ENCODE measurements at regions not wholly inside any gene's neighbourhood (a gene's known extent, or its start where the extent isn't known, plus 50 kb on each side); places are given as distances from the start of the nearest gene placed in this dataset.

DNA sequence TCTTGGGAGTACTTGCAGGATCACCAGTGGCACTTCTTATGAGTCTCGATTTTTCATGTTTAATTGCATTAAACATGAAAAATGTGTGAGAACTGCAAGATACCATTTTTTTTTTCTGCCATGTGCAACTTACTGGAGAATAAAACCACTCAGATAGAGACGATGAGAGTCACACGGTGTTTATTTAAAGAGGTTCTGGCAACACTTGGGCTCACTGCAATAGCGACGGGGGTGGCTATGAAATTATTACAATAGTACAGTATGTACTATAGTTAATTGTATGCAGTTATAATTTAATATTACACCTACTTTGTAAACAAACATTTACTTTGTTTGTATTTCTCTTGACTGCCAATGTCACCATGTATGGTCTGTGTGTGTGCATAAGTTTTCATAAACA lies 479.8 kb downstream of the NUP35 start:
- no peaks in the 10 kb centered on the region for H4K20me1 ChIP-seq (replicated peaks; ENCODE audit: insufficient read depth)
- no peak overlapping the region for H2AFZ ChIP-seq
- no peak overlapping the region for H3K4me3 ChIP-seq
- no peak overlapping the region for H3K4me3 Mint-ChIP-seq
- H3K36me3 ChIP-seq (ENCODE audit: insufficient read depth) = no peaks in the 10 kb centered on the region
- H3K9me2 ChIP-seq (ENCODE audit: insufficient read depth) = no peaks in the 10 kb centered on the region
- peaks cover 11% of the 10 kb centered on the region; the same call in 2 of the 3 replicates for H3K4me1 Mint-ChIP-seq
- no peak overlapping the region for H3K27ac Mint-ChIP-seq
- no peak overlapping the region for H3K4me2 ChIP-seq
- no peak for TF ChIP-seq CREB1 (CRISPR knock-in tag; IDR thresholded peaks at IDR 0.05; ENCODE audit: low read depth)
- no peak for TF ChIP-seq EZH2 (IDR thresholded peaks at IDR 0.05; ENCODE audit: low read depth, unreplicated experiment)
- TF ChIP-seq ZNF331 (CRISPR knock-in tag; IDR thresholded peaks at IDR 0.05; ENCODE audit: low read depth) = no peak
- no peak for TF ChIP-seq ZNF114 (CRISPR knock-in tag; IDR thresholded peaks at IDR 0.05)
- TF ChIP-seq STAT1 (IDR thresholded peaks at IDR 0.05; ENCODE audit: unreplicated experiment) = no peak
- TF ChIP-seq NANOG (IDR thresholded peaks at IDR 0.05; ENCODE audit: borderline replicate concordance) = no peak
- TF ChIP-seq, protein P1, sequence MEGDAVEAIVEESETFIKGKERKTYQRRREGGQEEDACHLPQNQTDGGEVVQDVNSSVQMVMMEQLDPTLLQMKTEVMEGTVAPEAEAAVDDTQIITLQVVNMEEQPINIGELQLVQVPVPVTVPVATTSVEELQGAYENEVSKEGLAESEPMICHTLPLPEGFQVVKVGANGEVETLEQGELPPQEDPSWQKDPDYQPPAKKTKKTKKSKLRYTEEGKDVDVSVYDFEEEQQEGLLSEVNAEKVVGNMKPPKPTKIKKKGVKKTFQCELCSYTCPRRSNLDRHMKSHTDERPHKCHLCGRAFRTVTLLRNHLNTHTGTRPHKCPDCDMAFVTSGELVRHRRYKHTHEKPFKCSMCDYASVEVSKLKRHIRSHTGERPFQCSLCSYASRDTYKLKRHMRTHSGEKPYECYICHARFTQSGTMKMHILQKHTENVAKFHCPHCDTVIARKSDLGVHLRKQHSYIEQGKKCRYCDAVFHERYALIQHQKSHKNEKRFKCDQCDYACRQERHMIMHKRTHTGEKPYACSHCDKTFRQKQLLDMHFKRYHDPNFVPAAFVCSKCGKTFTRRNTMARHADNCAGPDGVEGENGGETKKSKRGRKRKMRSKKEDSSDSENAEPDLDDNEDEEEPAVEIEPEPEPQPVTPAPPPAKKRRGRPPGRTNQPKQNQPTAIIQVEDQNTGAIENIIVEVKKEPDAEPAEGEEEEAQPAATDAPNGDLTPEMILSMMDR (conservative IDR thresholded peaks at IDR 0.05; ENCODE audit: low read depth in 2 of 2) = no peak
- H3K27me3 ChIP-seq (ENCODE audit: insufficient read depth) = no peaks in the 10 kb centered on the region
- no peak for ATAC-seq
- peaks cover 3% of the 10 kb centered on the region for H3K27me3 Mint-ChIP-seq (ENCODE audit: insufficient read depth, low read depth, poor library complexity)
- DNase-seq (ENCODE audit: low spot score) = no peak
- H3K9me3 Mint-ChIP-seq = no peaks in the 10 kb centered on the region
- no peaks in the 10 kb centered on the region for H3K4me1 ChIP-seq (ENCODE audit: insufficient read depth)
- no peaks in the 10 kb centered on the region for H3K79me2 ChIP-seq (replicated peaks; ENCODE audit: insufficient read depth)
- H3K36me3 Mint-ChIP-seq (ENCODE audit: low read depth) = no peaks in the 10 kb centered on the region
- no peak overlapping the region for H3K27ac ChIP-seq (ENCODE audit: low read depth)
- H3F3A ChIP-seq (replicated peaks; ENCODE audit: low read depth) = no peaks in the 10 kb centered on the region

- Histone ChIP-seq H3K36me3 (ENCODE audit: insufficient read depth) (no peaks in the 10 kb centered on the region), H3F3A (replicated peaks; ENCODE audit: low read depth) (no peaks in the 10 kb centered on the region), H3K9me2 (ENCODE audit: insufficient read depth) (no peaks in the 10 kb centered on the region), H4K20me1 (replicated peaks; ENCODE audit: insufficient read depth) (no peaks in the 10 kb centered on the region), H3K27ac (ENCODE audit: low read depth) (no peak overlapping the region), H3K4me3 (no peak overlapping the region), H3K27me3 (ENCODE audit: insufficient read depth) (no peaks in the 10 kb centered on the region), H3K79me2 (replicated peaks; ENCODE audit: insufficient read depth) (no peaks in the 10 kb centered on the region), H3K4me1 (ENCODE audit: insufficient read depth) (peaks cover 11% of the 10 kb centered on the region), H2AFZ (no peak overlapping the region), H3K4me2 (no peak overlapping the region)
- H3K27me3 Mint-ChIP-seq (ENCODE audit: insufficient read depth, low read depth, poor library complexity) = peaks cover 3% of the 10 kb centered on the region
- H3K4me1 Mint-ChIP-seq = peaks cover 18% of the 10 kb centered on the region; the same call in 2 of the 3 replicates
- no peak overlapping the region for H3K4me3 Mint-ChIP-seq
- H3K9me3 Mint-ChIP-seq = no peaks in the 10 kb centered on the region
- no peak overlapping the region for H3K27ac Mint-ChIP-seq
- ATAC-seq (no peak), DNase-seq (ENCODE audit: low spot score) (no peak)
- no peaks in the 10 kb centered on the region for H3K36me3 Mint-ChIP-seq (ENCODE audit: low read depth)
- TF ChIP-seq EZH2phosphoT487 (IDR thresholded peaks at IDR 0.05; ENCODE audit: unreplicated experiment) = no peak
- no peak for TF ChIP-seq EZH2 (IDR thresholded peaks at IDR 0.05; ENCODE audit: low read depth, unreplicated experiment)
- TF ChIP-seq STAT1 (IDR thresholded peaks at IDR 0.05; ENCODE audit: unreplicated experiment) = no peak
- TF ChIP-seq REST (IDR thresholded peaks at IDR 0.05; ENCODE audit: unreplicated experiment) = no peak
- TF ChIP-seq, protein P1 (conservative IDR thresholded peaks at IDR 0.05; ENCODE audit: low read depth in 2 of 2) = no peak
- no peak for TF ChIP-seq NANOG (IDR thresholded peaks at IDR 0.05; ENCODE audit: borderline replicate concordance)
- no peak for TF ChIP-seq ETS1 (IDR thresholded peaks at IDR 0.05)
- no peak for TF ChIP-seq ZNF114 (CRISPR knock-in tag; IDR thresholded peaks at IDR 0.05)
- TF ChIP-seq POLR2AphosphoS5 (IDR thresholded peaks at IDR 0.05; ENCODE audit: low read depth) = no peak
These were observed 481.2 kb downstream of the NUP35 start for GRCh38 chr2:183605440-183605839.

Data from GM23338 (cell line).